NB4 (cell line): ENCODE measurements at regions not wholly inside any gene's neighbourhood (a gene's known extent, or its start where the extent isn't known, plus 50 kb on each side); places are given as distances from the start of the nearest gene placed in this dataset.

Experiments used
- CTCF ChIP-seq: IDR thresholded peaks from one replicate; pipeline ENCODE4 v1.5.1; 2012; ENCODE audit warnings: low read depth, low read length
- POLR2A ChIP-seq: IDR thresholded peaks from 2 replicates; pipeline ENCODE4 v1.6.1; 2011; ENCODE audit warnings: mild to moderate bottlenecking; ENCODE audit not compliant: insufficient read length; ENCODE audit errors: extremely low read depth

- no peak for TF ChIP-seq CTCF
- TF ChIP-seq POLR2A, result no peak
Observed at GRCh38 chr3:130260918-130261317, 84.6 kb upstream of the COL6A5 start.
